ENCODE measurements at regions not wholly inside any gene's neighbourhood (a gene's known extent, or its start where the extent isn't known, plus 50 kb on each side); places are given as distances from the start of the nearest gene placed in this dataset.

DNA sequence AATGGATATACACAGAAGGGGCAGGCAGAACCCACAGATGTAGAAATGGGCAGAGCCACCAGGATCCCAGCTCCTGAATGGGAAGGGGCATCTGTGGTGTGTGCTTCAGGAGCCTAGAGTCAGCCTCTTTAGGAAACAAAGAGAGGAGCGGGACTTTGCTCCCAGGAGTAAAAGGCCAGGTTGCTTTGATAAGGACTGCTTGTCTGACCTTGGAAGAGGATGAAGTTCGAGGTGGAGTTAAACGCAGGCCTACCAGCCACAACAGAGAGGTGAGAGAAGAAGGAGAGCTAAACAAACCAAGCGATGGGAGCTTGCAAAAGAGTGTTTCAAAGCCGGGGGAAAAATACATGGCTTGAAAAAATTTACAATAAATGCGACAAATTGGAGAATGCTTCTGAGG, 49.9 kb upstream of the TMPRSS2 start (continued):
- TF ChIP-seq KDM5B (CRISPR knock-in tag; IDR thresholded peaks at IDR 0.05; ENCODE audit: borderline replicate concordance), result no peak
- TF ChIP-seq SOX13 (IDR thresholded peaks at IDR 0.05), result no peak
- peak in 1 of 2 experiments; percentile 51; a peak in 1 of 4 replicates for TF ChIP-seq SOX13 (CRISPR knock-in tag; conservative IDR thresholded peaks at IDR 0.05 in 1 of 2, IDR thresholded peaks at IDR 0.05 in 1 of 2)
- no peak for TF ChIP-seq SOX6 (IDR thresholded peaks at IDR 0.05)
- TF ChIP-seq SOX6 (CRISPR knock-in tag; IDR thresholded peaks at IDR 0.05), result peak; percentile 59
- no peak for TF ChIP-seq AGO2 (optimal IDR thresholded peaks at IDR 0.05; ENCODE audit: low read depth, low read length)
- no peak for TF ChIP-seq RNF2 (conservative IDR thresholded peaks at IDR 0.05; ENCODE audit: low read depth)
- no peak for TF ChIP-seq ZSCAN22 (CRISPR knock-in tag; IDR thresholded peaks at IDR 0.05)
- TF ChIP-seq, protein P1, sequence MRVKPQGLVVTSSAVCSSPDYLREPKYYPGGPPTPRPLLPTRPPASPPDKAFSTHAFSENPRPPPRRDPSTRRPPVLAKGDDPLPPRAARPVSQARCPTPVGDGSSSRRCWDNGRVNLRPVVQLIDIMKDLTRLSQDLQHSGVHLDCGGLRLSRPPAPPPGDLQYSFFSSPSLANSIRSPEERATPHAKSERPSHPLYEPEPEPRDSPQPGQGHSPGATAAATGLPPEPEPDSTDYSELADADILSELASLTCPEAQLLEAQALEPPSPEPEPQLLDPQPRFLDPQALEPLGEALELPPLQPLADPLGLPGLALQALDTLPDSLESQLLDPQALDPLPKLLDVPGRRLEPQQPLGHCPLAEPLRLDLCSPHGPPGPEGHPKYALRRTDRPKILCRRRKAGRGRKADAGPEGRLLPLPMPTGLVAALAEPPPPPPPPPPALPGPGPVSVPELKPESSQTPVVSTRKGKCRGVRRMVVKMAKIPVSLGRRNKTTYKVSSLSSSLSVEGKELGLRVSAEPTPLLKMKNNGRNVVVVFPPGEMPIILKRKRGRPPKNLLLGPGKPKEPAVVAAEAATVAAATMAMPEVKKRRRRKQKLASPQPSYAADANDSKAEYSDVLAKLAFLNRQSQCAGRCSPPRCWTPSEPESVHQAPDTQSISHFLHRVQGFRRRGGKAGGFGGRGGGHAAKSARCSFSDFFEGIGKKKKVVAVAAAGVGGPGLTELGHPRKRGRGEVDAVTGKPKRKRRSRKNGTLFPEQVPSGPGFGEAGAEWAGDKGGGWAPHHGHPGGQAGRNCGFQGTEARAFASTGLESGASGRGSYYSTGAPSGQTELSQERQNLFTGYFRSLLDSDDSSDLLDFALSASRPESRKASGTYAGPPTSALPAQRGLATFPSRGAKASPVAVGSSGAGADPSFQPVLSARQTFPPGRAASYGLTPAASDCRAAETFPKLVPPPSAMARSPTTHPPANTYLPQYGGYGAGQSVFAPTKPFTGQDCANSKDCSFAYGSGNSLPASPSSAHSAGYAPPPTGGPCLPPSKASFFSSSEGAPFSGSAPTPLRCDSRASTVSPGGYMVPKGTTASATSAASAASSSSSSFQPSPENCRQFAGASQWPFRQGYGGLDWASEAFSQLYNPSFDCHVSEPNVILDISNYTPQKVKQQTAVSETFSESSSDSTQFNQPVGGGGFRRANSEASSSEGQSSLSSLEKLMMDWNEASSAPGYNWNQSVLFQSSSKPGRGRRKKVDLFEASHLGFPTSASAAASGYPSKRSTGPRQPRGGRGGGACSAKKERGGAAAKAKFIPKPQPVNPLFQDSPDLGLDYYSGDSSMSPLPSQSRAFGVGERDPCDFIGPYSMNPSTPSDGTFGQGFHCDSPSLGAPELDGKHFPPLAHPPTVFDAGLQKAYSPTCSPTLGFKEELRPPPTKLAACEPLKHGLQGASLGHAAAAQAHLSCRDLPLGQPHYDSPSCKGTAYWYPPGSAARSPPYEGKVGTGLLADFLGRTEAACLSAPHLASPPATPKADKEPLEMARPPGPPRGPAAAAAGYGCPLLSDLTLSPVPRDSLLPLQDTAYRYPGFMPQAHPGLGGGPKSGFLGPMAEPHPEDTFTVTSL (CRISPR knock-in tag; IDR thresholded peaks at IDR 0.05; ENCODE audit: borderline replicate concordance), result peak; percentile 17; the same call in 1 of the 2 replicates
- TF ChIP-seq HNF4A (CRISPR knock-in tag; IDR thresholded peaks at IDR 0.05), result peak; percentile 83
- TF ChIP-seq, protein P2, sequence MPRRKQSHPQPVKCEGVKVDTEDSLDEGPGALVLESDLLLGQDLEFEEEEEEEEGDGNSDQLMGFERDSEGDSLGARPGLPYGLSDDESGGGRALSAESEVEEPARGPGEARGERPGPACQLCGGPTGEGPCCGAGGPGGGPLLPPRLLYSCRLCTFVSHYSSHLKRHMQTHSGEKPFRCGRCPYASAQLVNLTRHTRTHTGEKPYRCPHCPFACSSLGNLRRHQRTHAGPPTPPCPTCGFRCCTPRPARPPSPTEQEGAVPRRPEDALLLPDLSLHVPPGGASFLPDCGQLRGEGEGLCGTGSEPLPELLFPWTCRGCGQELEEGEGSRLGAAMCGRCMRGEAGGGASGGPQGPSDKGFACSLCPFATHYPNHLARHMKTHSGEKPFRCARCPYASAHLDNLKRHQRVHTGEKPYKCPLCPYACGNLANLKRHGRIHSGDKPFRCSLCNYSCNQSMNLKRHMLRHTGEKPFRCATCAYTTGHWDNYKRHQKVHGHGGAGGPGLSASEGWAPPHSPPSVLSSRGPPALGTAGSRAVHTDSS (CRISPR knock-in tag; conservative IDR thresholded peaks at IDR 0.05), result no peak
- TF ChIP-seq IRF2 (CRISPR knock-in tag; IDR thresholded peaks at IDR 0.05), result no peak
- peak in 1 of 2 experiments; percentile 13; a peak in 1 of 4 replicates for TF ChIP-seq EP300 (IDR thresholded peaks at IDR 0.05; ENCODE audit: low read depth in 2 of 2, low read length in 2 of 2)
- no peak for TF ChIP-seq EP300 (CRISPR knock-in tag; IDR thresholded peaks at IDR 0.05; ENCODE audit: borderline replicate concordance)
- no peak for TF ChIP-seq ZEB1 (IDR thresholded peaks at IDR 0.05; ENCODE audit: insufficient replicate concordance, low read depth)
- TF ChIP-seq MED13 (CRISPR knock-in tag; IDR thresholded peaks at IDR 0.05), result no peak
- TF ChIP-seq, protein P3, sequence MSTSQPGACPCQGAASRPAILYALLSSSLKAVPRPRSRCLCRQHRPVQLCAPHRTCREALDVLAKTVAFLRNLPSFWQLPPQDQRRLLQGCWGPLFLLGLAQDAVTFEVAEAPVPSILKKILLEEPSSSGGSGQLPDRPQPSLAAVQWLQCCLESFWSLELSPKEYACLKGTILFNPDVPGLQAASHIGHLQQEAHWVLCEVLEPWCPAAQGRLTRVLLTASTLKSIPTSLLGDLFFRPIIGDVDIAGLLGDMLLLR (CRISPR knock-in tag; IDR thresholded peaks at IDR 0.05), result no peak
- TF ChIP-seq ZNF496 (CRISPR knock-in tag; IDR thresholded peaks at IDR 0.05; ENCODE audit: insufficient replicate concordance), result no peak
- TF ChIP-seq SOX5 (CRISPR knock-in tag; IDR thresholded peaks at IDR 0.05; ENCODE audit: borderline replicate concordance), result peak; percentile 17; the same call in 1 of the 2 replicates
- TF ChIP-seq RARA (CRISPR knock-in tag; IDR thresholded peaks at IDR 0.05), result peak; percentile 38
- no peak for TF ChIP-seq NFRKB (IDR thresholded peaks at IDR 0.05)
- TF ChIP-seq, protein P4, sequence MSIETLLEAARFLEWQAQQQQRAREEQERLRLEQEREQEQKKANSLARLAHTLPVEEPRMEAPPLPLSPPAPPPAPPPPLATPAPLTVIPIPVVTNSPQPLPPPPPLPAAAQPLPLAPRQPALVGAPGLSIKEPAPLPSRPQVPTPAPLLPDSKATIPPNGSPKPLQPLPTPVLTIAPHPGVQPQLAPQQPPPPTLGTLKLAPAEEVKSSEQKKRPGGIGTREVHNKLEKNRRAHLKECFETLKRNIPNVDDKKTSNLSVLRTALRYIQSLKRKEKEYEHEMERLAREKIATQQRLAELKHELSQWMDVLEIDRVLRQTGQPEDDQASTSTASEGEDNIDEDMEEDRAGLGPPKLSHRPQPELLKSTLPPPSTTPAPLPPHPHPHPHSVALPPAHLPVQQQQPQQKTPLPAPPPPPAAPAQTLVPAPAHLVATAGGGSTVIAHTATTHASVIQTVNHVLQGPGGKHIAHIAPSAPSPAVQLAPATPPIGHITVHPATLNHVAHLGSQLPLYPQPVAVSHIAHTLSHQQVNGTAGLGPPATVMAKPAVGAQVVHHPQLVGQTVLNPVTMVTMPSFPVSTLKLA (IDR thresholded peaks at IDR 0.05), result no peak

All from HepG2 (cell line).